PC-9 (cell line): ENCODE measurements at regions not wholly inside any gene's neighbourhood (a gene's known extent, or its start where the extent isn't known, plus 50 kb on each side); places are given as distances from the start of the nearest gene placed in this dataset.

Source experiments
- BruUV-seq: library from RNA; stranded (reverse); fragments of 400-500 nt; replicated peaks from 2 replicates; lab custom pipeline; 2021; lab: Mats Ljungman, UMichigan
- CTCF ChIA-PET: fragments of 300-600 bp; sonication (Branson Sonifier 250); formaldehyde crosslinking; loops from one replicate; lab custom pipeline; 2022; ENCODE audit warnings: antibody characterized with exemption; lab: Charles Lee
- POLR2A ChIA-PET: fragments of 300-600 bp; sonication (Branson Sonifier 250); formaldehyde crosslinking; loops from one replicate; lab custom pipeline; 2022; ENCODE audit warnings: antibody characterized with exemption; ENCODE audit not compliant: unreplicated experiment; lab: Charles Lee
- DNase-seq, 2 experiments: peaks; one replicate each; pipeline versions ENCODE4 v3.0.0 to v3.0.0-alpha.2; 2015 to 2022; ENCODE audit warnings: mixed read lengths in 1 of 2
- H2AFZ ChIP-seq: fragments of 200-600 bp; sonication (generic); 2 replicates; pipeline ENCODE4 v1.8.1; 2017; ENCODE audit warnings: antibody characterized with exemption
- H3F3A ChIP-seq: fragments of 200-600 bp; sonication (generic); 2 replicates; pipeline ENCODE4 v1.8.1; 2017; ENCODE audit warnings: antibody characterized with exemption, mild to moderate bottlenecking, low read depth; ENCODE audit not compliant: insufficient read depth
- H3K27ac ChIP-seq: fragments of 200-600 bp; sonication (generic); 2 replicates; pipeline ENCODE4 v1.6.1; 2016; ENCODE audit warnings: mixed run types
- H3K27me3 ChIP-seq: fragments of 200-600 bp; sonication (generic); 2 replicates; pipeline ENCODE4 v1.6.1; 2016; ENCODE audit warnings: low read depth, mixed run types; ENCODE audit not compliant: insufficient read depth
- H3K36me3 ChIP-seq: fragments of 200-600 bp; sonication (generic); 2 replicates; pipeline ENCODE4 v1.6.1; 2016; ENCODE audit warnings: low read depth, mixed run types
- H3K4me1 ChIP-seq: fragments of 200-600 bp; sonication (generic); replicated peaks from 2 replicates; pipeline ENCODE4 v1.6.1; 2016; ENCODE audit warnings: mixed run types; ENCODE audit not compliant: insufficient read depth
- H3K4me2 ChIP-seq: fragments of 200-600 bp; sonication (generic); 2 replicates; pipeline ENCODE4 v1.6.1; 2017; ENCODE audit warnings: mixed run types
- H3K4me3 ChIP-seq: fragments of 200-600 bp; sonication (generic); 2 replicates; pipeline ENCODE4 v1.6.1; 2016; ENCODE audit warnings: mixed run types
- H3K79me2 ChIP-seq: fragments of 200-600 bp; sonication (generic); 2 replicates; pipeline ENCODE4 v1.6.1; 2017; ENCODE audit warnings: low read depth, mixed run types
- H3K9me2 ChIP-seq: fragments of 200-600 bp; sonication (generic); 2 replicates; pipeline ENCODE4 v1.8.1; 2017; ENCODE audit warnings: mild to moderate bottlenecking; ENCODE audit not compliant: insufficient read depth
- H3K9me3 ChIP-seq: fragments of 200-600 bp; sonication (generic); 2 replicates; pipeline ENCODE4 v1.8.1; 2016; ENCODE audit warnings: low read depth; ENCODE audit not compliant: insufficient read depth
- H4K20me1 ChIP-seq: fragments of 200-600 bp; sonication (generic); 2 replicates; pipeline ENCODE4 v1.8.1; 2017; ENCODE audit not compliant: insufficient read depth
- CTCF ChIP-seq: fragments of 200-600 bp; sonication (generic); conservative IDR thresholded peaks from 2 replicates; pipeline ENCODE4 v1.6.1; 2017; ENCODE audit warnings: mixed run types, antibody characterized with exemption, mild to moderate bottlenecking, moderate library complexity
- EZH2 ChIP-seq: fragments of 200-600 bp; sonication (generic); IDR thresholded peaks from 2 replicates; pipeline ENCODE4 v1.8.0; 2017; ENCODE audit warnings: antibody characterized with exemption, low read depth
- intact Hi-C: fragments of 100-400 bp; cut with micrococcal nuclease; formaldehyde crosslinking; loops from one replicate; pipeline ENCODE4 v1.10.0; 2022; ENCODE audit not compliant: unreplicated experiment

GRCh38 chr15:93762036-93762435, 469.3 kb upstream of the MCTP2 start:
- Histone ChIP-seq H4K20me1 (no peaks in the 10 kb centered on the region), H3K4me1 (no peaks in the 10 kb centered on the region), H3K36me3 (no peaks in the 10 kb centered on the region), H3K4me3 (no peak overlapping the region), H3K27me3 (no peaks in the 10 kb centered on the region), H2AFZ (no peak overlapping the region), H3K79me2 (no peaks in the 10 kb centered on the region), H3F3A (no peaks in the 10 kb centered on the region), H3K9me3 (no peaks in the 10 kb centered on the region), H3K4me2 (no peak overlapping the region), H3K9me2 (no peaks in the 10 kb centered on the region), H3K27ac (no peak overlapping the region)
- BruUV-seq, result no TSS peak
- TF ChIP-seq CTCF, result no peak
- no peak for TF ChIP-seq EZH2
- intact Hi-C loops, result no loop called here
- no peak for DNase-seq
- ChIA-PET CTCF (no interaction called here), POLR2A (no interaction called here)

DNA sequence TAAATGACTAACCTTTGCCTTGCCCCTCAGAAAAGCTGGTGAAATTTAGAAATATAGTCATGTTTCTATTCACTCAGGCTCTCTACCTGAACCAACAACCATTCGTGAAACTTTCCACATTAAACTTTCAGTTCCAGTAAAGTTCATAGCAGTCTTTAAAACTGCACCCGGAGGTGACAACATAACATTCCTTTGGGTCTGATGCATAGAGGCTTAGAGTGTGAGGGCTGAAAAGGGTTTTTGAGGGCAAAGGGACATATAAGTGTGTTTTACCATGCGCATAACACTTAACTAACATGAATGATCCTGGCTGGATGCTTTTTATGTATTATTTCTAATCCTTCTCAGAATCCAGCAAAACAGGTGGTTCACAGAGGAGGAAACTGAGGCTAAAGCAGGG, 471.7 kb upstream of the MCTP2 start:
- Histone ChIP-seq H3K4me3 (no peak overlapping the region), H3K9me2 (no peaks in the 10 kb centered on the region), H3K4me2 (no peak overlapping the region), H3F3A (no peaks in the 10 kb centered on the region), H2AFZ (no peak overlapping the region), H3K9me3 (no peaks in the 10 kb centered on the region), H3K79me2 (no peaks in the 10 kb centered on the region), H3K27ac (no peak overlapping the region), H3K4me1 (no peaks in the 10 kb centered on the region), H4K20me1 (no peaks in the 10 kb centered on the region), H3K36me3 (no peaks in the 10 kb centered on the region), H3K27me3 (no peaks in the 10 kb centered on the region)
- DNase-seq, result no peak
- CTCF ChIA-PET, result no interaction called here
- BruUV-seq, result no TSS peak
- no peak for TF ChIP-seq EZH2
- no peak for TF ChIP-seq CTCF
- POLR2A ChIA-PET, result no interaction called here
- intact Hi-C loops, result no loop called here

DNA sequence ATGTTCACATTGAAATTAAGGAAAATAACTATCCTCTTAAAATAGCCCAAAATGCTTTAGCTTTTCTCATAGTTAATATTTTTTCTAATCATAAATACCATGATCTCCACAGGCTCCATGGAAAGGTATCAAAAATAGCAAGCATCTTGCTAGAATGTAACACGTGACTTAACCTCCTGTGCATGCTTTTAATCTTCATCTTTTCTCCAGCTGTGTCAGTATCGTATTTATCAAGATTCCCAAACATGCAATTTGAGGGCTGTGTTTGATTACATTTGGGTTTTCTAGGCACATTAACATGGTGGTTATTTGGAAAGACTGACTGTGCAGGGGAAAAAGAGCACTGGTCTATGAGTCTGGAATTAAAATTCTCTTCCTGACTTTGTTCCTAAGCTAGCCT, 472.5 kb upstream of the MCTP2 start:
- intact Hi-C loops, result no loop called here
- Histone ChIP-seq H2AFZ (no peak overlapping the region), H3K9me3 (no peaks in the 10 kb centered on the region), H3K9me2 (no peaks in the 10 kb centered on the region), H3K36me3 (no peaks in the 10 kb centered on the region), H3K27ac (no peak overlapping the region), H3K27me3 (no peaks in the 10 kb centered on the region), H3K4me2 (no peak overlapping the region), H3F3A (no peaks in the 10 kb centered on the region), H3K4me3 (no peak overlapping the region), H4K20me1 (no peaks in the 10 kb centered on the region), H3K4me1 (no peaks in the 10 kb centered on the region), H3K79me2 (no peaks in the 10 kb centered on the region)
- ChIA-PET CTCF (interaction anchor here (0.7 kb wide), 1 partner anchor 271 kb away, joined by 3 read pairs; no protein-coding TSS in a partner anchor), POLR2A (no interaction called here)
- no peak for DNase-seq
- TF ChIP-seq EZH2, result no peak
- no peak for TF ChIP-seq CTCF
- BruUV-seq, result no TSS peak
